ENCODE measurements at regions not wholly inside any gene's neighbourhood (a gene's known extent, or its start where the extent isn't known, plus 50 kb on each side); places are given as distances from the start of the nearest gene placed in this dataset.
"Not testable (repeated sequence)": the region's sequence is repeated elsewhere in the genome, so short reads cannot be mapped to it uniquely, and the experiment has no call there.

DNA sequence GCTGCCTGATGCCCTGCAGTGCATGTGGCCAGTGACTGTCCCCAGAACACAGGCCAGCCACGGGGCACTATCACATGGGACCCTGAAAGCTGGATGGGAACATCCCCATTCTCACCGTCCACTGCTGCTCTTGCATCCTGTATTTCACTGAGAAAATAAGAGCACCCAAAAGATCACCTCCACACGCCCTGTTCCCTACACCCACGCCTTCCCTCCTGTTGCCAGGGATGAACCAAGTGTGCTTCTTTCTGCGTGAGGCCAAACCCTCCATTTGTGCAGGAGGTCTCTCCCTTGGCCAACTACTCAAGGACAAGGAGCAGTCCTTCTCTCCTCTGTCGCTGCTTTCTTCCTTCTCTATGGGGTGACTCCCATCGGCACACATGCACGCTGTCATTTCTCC lies 118.3 kb downstream of the LRRC37A3 start:
- DNase-seq (ENCODE audit: extremely low read depth, low read depth), result not testable (repeated sequence)

DNA sequence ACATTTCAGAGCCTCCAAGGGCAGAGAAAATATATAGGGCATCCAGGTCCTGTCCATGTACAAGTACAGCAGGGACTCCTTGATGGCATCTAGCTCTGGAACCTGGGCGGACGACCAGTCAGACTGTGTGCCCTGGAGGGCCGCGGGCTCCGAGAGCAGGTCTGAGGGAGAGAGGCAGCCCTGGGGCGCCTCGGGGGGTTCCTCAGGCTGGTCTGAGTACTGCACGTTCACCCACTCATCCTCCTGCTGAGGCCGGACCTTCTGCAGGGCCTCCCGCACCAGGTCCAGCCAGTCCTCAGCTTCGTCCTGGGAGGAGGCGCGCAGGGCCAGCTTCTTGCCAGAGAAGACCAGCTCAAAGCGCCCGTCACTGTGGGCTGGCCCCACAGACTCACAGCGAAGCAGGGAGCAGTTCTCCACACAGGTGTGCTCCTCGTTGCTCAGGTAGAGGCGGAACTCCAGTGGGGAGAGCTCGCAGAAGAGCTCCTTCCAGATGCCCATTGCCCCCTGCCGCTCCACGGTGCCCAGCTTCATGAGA lies 118.8 kb downstream of the LRRC37A3 start:
- DNase-seq (ENCODE audit: extremely low read depth, low read depth), result not testable (repeated sequence)

DNA sequence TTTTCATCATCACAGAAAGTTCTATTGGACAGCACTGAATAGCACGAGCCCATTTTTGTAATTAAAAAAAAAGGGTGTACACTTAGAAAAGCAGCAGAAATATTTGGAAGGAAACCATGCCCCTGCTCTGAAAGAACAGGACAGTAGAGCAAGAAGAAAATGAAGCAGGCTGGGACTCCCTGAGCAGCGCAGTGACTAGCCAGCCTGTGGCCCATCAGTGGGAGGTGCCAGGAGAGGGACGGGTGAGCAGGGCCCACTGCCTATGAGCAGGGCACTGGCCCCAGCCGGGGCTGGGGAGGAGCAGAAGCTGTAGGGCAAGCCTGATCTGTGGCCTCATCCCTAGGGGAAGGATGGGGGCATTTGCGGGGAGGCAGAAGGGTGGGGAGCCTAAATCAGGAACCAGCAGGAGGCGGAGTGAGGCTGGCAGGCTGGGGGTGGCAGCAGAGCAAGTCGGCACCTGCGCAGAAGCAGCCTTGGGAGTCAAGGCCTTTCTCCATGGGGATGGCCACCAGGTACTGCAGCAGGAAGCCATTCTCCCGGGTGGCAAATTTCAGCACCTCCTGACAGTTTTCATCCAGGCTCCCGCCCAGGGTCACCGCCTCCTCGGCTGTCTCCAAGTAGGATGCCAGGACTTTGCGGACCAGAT lies 119.6 kb downstream of the LRRC37A3 start:
- DNase-seq (ENCODE audit: extremely low read depth, low read depth), result not testable (repeated sequence)

DNA sequence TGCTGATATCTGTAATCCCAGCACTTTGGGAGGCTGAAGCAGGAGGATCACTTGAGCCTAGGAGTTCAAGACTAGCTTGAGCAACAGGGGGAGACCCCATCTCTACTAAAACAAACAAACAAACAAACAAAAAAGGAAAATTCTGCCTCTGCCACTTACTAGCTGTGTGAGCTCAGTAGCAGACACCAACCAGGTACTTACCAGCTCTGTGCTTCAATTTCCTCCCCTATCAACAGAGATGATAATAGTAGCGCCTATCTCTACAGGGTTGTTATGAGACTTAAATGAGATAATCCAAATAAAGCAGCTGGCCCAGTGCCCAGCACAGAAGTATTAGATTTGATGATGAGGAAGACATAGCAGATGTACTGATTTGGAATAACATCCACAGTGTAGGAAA lies 120.3 kb downstream of the LRRC37A3 start:
- DNase-seq (ENCODE audit: extremely low read depth, low read depth), result not testable (repeated sequence)

DNA sequence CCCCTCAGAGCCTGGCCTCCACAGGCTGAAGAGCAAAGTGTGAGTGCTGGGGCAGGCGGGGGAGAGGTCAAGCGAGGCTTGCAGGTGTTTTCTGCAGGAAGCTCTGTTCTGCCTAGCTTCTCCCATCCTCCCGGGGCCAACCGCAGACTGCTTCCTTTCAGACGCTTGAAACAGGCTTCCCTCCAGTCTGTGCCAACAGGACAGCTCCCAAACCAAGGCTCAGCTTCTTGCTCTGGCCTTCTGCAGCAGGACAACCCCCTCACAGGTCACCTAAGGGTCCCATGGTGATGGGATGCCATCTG lies 120.8 kb downstream of the LRRC37A3 start:
- not testable (repeated sequence) for DNase-seq (ENCODE audit: extremely low read depth, low read depth)

DNA sequence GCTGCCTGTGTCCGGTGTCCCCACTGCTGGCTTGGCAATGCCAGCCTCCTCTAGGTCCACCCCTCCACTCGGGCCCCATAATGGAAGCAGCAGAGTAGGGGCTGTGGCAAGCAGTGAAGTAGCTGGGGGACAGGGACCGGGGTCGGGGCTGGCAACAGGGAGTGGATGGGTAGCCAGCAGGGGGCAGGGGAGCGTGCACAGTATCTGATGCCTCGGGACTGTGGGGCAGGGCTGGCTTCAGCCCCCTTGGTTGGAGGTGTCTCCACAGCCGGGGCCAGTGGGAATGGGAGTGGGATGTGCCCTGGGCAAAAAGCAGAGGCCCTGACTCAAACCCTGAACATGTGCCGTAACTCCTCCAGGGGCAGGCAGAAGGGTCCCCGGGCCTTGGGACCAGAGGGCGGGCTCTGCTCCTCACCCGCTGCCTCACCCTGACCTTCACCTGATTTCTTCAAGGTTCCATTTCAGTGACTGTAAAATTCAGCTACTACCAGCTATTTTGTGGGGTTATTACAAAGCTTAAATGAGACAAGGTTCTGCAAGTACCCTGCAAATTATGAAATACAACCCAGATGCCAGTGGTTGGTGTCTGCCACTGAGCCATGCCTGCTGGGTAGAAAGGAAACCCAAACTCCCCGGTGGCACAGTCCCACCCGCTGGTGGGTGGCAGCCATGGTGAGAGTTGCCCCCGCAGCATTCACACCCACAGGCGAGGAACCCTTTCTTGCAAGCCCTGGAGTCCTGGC lies 121.4 kb downstream of the LRRC37A3 start:
- not testable (repeated sequence) for DNase-seq (ENCODE audit: extremely low read depth, low read depth)

DNA sequence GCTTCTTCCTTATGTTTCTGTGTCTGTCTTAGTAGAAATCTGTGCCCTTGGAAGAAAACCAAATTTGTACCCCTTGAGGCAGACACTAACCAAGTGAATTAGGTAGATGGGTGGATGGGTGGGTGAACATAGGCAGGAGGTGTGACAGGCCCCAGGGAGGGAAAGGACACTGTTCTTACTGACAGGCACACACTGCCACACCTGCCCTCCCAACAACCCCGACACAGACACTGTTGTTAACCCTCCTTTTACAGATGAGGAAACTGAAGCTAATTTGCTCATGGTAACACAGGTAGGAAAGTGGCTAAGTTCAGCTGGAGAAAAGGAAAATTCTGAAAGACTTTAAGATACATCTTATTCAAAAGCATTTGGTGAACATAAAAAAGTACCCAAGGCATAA lies 123.9 kb downstream of the LRRC37A3 start:
- not testable (repeated sequence) for DNase-seq (ENCODE audit: extremely low read depth, low read depth)

DNA sequence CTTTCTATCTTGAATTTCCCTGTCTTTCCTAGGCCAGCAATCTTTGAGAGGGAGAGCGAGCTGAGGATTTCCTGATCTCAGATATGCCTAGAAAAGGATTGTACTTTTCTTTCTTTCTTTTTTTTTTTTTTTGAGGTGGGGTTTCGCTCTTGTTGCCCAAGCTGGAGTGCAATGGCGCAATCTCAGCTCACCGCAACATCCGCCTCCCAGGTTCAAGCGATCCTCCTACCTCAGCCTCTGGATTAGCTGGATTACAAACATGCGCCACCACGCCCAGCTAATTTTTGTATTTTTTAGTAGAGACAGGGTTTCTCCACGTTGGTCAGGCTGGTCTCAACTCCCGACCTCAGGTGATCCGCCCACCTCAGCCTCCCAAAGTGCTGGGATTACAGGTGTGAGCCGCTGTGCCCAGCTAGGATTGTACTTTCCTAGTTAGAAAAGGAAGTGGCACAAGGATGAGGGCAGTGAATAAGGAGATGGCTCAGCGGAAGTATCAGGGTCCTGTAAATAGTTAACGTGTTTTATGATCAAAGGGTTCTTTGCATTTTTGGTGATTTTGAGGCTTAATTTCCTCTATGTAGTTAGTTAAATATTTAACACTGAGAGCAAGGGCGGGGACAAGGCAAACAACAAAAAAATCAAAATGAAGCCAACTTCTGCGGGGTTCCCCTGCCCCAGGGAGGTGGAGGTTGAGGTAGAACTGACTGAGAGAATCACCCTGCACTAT lies 124.6 kb downstream of the LRRC37A3 start:
- not testable (repeated sequence) for DNase-seq (ENCODE audit: extremely low read depth, low read depth)

DNA sequence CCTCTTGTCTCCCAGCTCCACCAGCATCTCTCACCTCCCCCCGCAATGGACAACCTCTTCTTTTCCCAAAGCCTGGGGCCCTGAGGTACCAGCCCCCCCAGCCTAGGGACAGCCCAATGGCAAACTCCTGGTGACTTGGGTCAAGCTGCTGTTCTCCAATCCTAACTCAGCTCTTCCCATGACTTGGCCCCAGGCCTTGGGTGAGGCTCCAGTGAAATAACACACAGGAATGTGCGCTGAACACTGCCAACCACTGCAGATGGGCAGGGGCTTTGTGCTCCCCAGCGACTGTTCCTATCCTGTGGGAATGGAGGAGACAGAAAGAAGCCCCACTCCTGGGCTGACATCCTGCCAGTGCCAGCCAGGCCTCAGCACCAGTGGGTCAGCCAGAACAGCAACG lies 125.2 kb downstream of the LRRC37A3 start:
- not testable (repeated sequence) for DNase-seq (ENCODE audit: extremely low read depth, low read depth)

DNA sequence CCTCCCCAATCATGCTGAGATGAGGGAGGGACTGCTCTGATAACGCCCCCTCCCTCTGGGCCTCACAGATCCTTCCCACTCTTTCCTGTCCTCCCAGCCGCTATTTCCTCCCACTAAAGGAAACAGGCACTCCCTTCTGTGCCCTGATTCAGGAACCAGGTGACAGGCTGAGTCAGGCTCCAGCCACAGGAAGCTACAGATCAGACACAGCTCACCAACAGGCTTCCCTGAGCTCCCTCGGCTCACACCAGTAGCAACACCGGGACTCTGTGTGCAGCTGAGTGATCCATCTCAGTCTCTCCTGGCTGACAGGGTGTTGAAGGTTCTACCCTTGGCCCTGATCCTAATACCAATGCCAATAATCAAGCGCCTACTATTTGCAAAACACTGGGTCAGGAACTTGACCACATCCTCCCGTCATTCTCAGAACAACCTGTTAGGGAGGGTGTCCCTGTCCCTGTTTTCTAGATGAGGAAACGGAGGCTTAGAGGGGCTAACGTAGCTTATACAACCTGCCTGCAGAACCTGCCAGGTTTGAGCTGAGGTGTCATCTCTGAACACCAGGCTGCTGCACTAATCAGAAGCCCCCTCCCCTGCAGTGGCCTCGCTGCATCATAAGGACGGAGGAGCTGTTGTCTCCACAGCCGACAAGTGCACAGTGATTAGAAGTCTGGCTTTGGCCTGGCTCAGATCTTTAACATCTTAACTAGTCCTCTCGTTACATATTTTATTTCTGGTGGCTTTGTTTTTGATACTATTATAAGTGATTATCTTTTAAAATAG lies 126.3 kb downstream of the LRRC37A3 start:
- DNase-seq (ENCODE audit: extremely low read depth, low read depth), result not testable (repeated sequence)

DNA sequence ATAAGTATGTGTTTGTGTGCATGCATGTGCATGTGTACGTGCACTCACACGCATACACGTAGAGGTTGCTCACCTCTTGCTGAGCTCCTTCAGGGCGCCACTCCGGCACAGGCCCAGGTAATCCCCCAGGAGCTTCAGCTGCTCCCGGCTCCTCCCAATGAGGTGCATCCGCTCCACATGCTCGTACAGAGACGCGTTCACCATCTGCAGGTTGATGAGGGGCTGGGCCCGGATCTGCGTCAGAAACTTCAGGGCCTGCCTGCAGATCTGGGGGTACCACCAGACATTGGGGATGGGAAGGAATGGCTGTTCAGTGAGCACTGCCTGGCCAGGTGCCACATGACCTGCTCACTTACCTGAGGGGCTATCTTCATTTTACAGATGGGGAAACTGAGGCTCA lies 127.0 kb downstream of the LRRC37A3 start:
- DNase-seq (ENCODE audit: extremely low read depth, low read depth), result not testable (repeated sequence)

DNA sequence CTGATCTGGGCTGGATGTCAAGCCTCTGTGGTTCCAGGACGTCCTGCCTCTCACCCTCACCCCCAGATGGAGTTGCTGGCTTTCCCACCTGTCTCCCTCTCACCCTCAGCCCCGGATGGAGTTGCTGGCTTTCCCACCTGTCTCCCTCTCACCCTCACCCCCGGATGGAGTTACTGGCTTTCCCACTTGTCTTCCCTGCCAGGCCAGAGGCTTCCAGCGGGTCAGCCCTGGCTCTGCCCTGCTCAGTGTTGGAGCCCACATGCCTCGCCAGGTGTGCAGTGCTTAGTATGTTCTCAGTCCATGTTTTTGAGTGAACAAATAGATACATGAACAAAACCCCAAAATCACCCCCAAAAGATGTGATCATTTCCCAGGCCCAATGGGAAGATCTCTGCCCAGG lies 127.6 kb downstream of the LRRC37A3 start:
- DNase-seq (ENCODE audit: extremely low read depth, low read depth), result not testable (repeated sequence)

DNA sequence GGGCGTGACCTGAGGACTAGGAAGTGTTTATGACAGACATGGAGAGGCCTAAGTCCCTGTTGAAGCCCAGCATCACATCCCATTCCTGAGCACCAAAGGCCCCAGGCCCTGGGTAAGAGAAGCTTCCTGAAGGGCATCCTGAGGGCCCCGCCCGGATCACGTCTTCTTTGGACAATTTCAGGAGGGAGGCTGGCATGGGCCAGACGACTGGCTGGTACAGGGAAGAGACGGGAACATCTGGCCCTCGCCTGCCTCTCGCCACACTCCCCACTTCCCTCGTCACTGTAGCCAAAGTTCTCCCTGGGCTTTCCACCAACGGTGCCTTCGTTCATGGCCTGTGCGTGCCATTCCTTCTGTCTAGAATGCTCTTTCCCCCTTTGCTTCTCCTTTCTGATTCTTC lies 128.1 kb downstream of the LRRC37A3 start:
- not testable (repeated sequence) for DNase-seq (ENCODE audit: extremely low read depth, low read depth)

DNA sequence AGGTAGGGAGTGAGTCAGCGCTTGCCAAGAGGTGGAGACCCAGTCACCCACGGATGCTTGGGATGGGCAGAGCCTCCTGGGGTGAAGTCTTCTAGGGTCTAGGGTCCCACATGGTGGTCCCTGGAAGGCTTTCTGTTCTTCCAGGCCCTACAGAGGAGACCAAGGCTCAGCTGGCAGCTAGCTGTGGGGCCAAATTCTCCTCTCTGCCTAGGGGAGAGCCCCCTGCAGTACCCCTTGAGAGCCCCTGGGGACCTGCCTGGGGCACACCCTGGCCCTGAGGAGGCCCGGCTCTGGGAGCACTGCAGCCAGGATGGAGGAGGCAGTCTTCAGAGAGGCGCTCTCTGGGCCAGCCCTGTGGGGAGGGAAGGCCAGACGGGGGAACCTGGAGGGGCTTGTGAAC lies 128.6 kb upstream of the SMURF2 start:
- DNase-seq (ENCODE audit: extremely low read depth, low read depth), result not testable (repeated sequence)

DNA sequence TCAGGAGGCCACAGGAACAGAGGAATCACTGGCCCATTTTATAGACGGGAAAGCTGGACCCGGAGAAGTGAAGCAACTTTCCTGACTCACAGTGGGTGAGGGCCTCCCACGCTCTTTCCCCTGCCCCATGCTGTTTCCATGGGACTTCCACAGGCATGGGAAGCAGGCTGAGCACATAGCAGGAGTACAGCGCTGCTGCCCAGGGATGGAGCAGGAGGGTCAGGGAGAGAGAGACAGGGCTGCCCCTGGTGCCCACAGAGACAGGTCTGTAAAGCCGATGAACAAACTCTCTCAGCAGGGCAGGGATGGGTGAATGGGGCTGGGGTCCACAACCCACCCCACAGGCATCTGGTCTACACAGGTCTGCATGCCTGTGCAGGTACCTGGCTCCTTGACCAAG lies 128.1 kb upstream of the SMURF2 start:
- not testable (repeated sequence) for DNase-seq (ENCODE audit: extremely low read depth, low read depth)

DNA sequence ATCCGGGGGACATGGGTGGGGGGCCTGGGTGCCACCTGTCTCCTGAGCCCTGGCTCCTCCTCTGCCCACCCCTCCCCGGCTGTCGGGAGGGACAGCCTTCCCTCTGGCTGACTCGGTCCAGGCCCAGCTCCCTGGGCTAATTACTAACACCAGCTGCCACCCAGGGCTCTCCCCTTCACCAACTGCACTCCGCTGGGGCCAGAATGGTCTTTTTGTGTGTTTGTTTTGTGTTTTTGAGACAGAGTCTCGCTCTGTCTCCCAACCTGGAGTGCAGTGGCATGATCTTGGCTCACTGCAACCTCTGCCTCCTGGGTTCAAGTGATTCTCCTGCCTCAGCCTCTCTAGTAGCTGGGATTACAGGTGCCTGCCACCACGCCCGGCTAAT lies 126.9 kb upstream of the SMURF2 start:
- not testable (repeated sequence) for DNase-seq (ENCODE audit: extremely low read depth, low read depth)

DNA sequence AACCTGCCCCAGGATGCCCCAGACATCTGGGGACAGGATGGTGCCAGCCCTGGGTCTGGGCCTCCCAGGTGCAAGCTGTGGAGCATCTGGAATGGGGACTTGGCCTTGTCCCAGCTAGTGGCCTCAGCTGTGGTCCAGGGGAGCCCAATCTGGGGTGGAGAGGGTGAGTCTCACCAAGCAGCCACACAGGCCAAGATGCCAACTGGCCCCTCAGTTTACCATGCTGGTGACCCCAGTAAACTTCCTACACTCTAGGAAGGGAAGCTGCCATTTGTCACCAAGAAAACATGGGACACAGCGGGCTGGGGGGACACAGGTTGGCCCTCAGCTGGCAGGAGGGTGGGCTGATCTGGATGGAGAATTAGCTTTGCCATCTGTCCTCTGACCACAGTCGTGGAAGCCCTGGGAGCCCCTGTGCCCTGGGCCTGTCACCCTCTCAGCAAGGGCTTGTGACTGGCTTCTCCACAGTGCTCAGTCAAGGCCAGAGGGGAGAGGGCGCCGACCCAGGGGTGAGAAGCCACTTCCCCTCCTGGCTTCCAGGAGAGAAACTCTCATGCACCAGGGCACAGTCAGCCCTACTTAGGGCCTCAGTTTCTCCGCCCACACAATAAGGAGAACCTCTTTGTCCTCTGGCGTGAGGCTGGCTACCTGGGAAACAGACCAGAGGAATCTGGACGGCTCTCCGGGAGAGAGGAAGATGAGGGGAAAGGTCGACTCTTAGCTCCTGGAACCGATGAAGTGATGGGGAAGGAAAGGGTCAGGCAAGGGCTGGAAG lies 126.4 kb upstream of the SMURF2 start:
- no peak for DNase-seq (ENCODE audit: extremely low read depth, low read depth)

DNA sequence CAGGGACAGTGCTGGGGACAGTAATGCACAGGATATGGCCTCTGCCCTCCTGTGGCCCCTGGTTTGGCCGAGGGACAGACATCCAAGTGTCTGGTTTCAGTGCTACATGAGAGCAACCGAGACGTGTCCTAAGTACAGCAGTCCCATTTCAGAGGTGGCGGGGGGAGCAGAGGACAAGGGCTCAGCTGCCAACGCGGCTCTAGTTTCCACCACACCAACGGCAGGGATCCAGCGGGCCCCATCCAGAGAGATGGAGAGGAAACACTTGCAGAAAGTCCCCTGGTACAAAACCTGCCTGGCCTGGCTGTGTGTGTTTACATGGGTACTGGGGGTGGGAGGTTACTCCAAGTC lies 125.8 kb upstream of the SMURF2 start:
- DNase-seq (ENCODE audit: extremely low read depth, low read depth), result no peak

DNA sequence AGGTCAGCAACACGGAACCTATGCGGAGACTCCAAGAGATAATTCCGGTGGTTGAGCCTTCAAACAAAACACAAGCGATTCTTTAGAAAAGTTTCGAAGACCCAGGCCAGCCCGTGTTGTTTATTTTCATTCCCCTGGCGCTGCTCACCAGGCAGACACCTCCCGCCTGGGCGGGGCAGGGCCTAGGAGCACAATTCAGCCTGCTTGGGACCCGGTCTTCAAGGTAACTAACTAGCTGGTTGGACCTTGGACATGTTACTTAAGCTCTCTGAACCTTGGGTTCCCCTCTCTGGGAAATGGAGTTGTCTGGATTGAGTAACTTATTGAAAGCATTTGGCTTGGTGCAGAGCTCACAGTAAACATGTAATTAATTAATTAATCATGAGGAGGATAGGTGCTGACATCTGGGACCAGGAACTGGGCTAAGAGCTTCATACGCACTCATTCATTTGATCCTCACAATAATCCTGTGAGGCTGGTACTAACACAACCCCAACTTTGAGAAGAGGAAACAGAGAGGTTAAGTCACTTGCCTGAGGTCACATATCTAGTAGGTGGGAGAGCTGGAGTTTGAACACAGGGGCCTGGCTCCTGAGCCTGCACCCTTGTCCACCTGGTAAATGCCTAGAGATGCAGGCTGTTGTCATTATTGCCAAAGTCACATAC lies 125.3 kb upstream of the SMURF2 start:
- DNase-seq (ENCODE audit: extremely low read depth, low read depth), result no peak

DNA sequence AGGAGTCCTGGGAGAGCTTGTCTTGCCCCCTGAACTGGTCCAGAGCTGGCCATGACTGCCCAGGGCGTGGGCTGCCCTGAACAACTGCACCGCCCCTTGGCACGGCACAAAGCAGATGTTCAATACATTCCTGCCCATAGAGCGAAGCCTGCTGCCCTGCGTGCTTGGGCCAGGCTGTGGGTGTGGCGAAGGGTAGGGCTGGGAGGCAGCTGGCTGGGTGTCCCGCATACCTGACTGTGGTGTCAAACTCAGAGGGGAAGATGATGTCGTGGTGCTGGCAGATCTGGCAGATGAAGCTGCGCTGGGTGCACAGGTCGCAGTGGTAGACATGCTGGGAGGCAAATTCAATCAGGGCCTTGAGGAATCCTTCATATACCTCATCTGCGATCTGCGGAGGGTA lies 124.2 kb upstream of the SMURF2 start:
- DNase-seq (ENCODE audit: extremely low read depth, low read depth), result no peak

Data from NCI-H460 (cell line).